GM23248 (cell line): ENCODE measurements at regions not wholly inside any gene's neighbourhood (a gene's known extent, or its start where the extent isn't known, plus 50 kb on each side); places are given as distances from the start of the nearest gene placed in this dataset.

ENCODE experiments used
- EZH2 ChIP-seq: fragments of 200-600 bp; sonication (generic); IDR thresholded peaks from 2 replicates; pipeline ENCODE4 v1.6.1; 2018; ENCODE audit warnings: antibody characterized with exemption, mild to moderate bottlenecking; ENCODE audit not compliant: insufficient read depth, poor library complexity, severe bottlenecking
- EZH2phosphoT487 ChIP-seq: fragments of 200-600 bp; sonication (generic); IDR thresholded peaks from 2 replicates; pipeline ENCODE4 v1.6.1; 2018; ENCODE audit warnings: antibody characterized with exemption, moderate library complexity, mild to moderate bottlenecking, low read depth; ENCODE audit not compliant: insufficient read depth

DNA sequence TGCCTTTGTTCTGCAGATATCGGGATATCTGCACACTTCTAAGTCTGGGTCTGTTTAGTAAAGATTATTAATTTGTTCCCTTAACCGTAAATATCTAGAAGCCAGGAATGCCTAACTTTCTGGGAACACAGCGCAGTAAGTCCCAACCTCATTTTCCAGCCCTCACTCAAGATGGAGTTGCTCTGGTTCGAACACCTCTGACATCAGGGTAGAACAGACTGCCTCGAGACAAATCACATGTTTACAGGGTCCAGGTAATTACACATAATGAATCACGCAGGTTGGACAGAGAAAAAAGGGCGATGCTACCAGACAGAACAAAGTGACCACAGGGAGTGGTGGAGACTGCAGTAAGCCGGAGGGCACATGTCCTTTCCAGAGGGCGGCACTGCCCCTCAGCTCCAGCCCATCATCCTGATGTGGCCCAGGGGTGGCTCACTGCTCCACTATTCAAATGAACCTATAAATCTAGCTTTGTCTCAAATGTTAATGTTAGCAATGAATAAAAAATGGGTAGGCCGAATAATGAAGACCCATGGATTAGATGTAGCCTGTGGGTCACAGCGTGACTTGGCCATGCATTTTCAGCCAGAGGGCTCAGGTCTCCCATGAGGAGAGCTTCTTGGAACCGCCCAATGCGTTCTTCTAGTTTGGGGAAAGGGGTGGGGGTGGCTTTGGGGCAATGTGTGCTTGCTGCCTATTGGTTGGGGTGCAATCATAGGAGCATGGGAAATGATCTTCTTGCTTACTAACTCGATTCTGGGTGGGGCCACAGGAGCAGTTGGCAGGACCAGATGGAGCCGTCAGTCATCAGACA is 159.0 kb upstream of the SFSWAP start:
- no peak for TF ChIP-seq EZH2phosphoT487
- TF ChIP-seq EZH2: no peak
